Endothelial cell of umbilical vein (primary cell): ENCODE measurements at regions not wholly inside any gene's neighbourhood (a gene's known extent, or its start where the extent isn't known, plus 50 kb on each side); places are given as distances from the start of the nearest gene placed in this dataset.
"Not testable (repeated sequence)": the region's sequence is repeated elsewhere in the genome, so short reads cannot be mapped to it uniquely, and the experiment has no call there.

Experiments
- BruUV-seq: library from RNA; stranded (reverse); fragments of 400-500 nt; replicated peaks from 2 replicates; lab custom pipeline; 2021; lab: Mats Ljungman, UMichigan
- CTCF ChIA-PET: fragments of 300-600, 350-600 bp; sonication (Branson Sonifier 250); formaldehyde crosslinking; loops from one replicate; lab custom pipeline; 2021; ENCODE audit warnings: antibody characterized with exemption, inconsistent platforms; lab: Charles Lee
- POLR2A ChIA-PET: fragments of 300-600, 350-600 bp; sonication (Branson Sonifier 250); formaldehyde crosslinking; loops from one replicate; lab custom pipeline; 2021; ENCODE audit warnings: antibody characterized with exemption, inconsistent platforms; lab: Charles Lee
- DNase-seq: peaks from one replicate; pipeline ENCODE4 v3.0.0-alpha.2; 2011; ENCODE audit warnings: low read depth, low spot score
- FAIRE-seq: peaks from 2 replicates; lab custom pipeline; 2011; peaks lifted over from hg19 to GRCh38; lab: Jason Lieb, UNC
- H2AFZ ChIP-seq: 2 replicates; pipeline ENCODE4 v1.6.0; 2012; ENCODE audit warnings: low read depth, low read length, control low read depth, inconsistent platforms
- H3K27ac ChIP-seq: 2 replicates; pipeline ENCODE4 v1.5.1; 2011; ENCODE audit warnings: low read depth, mild to moderate bottlenecking, control low read depth, low read length, moderate library complexity; ENCODE audit not compliant: insufficient read depth
- H3K27me3 ChIP-seq, 2 experiments: 2 replicates each; pipeline versions ENCODE4 v1.6.0 to v1.6.1; 2011; ENCODE audit warnings: low read length in 2 of 2, mixed read lengths in 1 of 2; ENCODE audit not compliant: control insufficient read depth in 2 of 2, insufficient read depth in 2 of 2
- H3K36me3 ChIP-seq, 2 experiments: 2 replicates in 1 of 2; 3 replicates in 1 of 2; pipeline ENCODE4 v1.5.1; 2011; ENCODE audit warnings: low read length in 2 of 2, mild to moderate bottlenecking in 1 of 2, moderate library complexity in 1 of 2; ENCODE audit not compliant: control insufficient read depth in 2 of 2, insufficient read depth in 2 of 2; ENCODE audit errors: extremely low read depth in 1 of 2
- H3K4me1 ChIP-seq: 3 replicates; pipeline ENCODE4 v1.5.1; 2011; ENCODE audit warnings: mild to moderate bottlenecking, low read length; ENCODE audit not compliant: control insufficient read depth, insufficient read depth; ENCODE audit errors: extremely low read depth
- H3K4me2 ChIP-seq: 2 replicates; pipeline ENCODE4 v1.6.1; 2011; ENCODE audit warnings: low read length, control low read depth, mixed read lengths; ENCODE audit not compliant: insufficient read depth
- H3K4me3 ChIP-seq, 3 experiments: fragments of 200-600 bp in 1 of 3; sonication (generic), shearing (Covaris generic) in 1 of 3; replicated peaks in 1 of 3; 2 replicates each; pipeline ENCODE4 v1.5.1; 2011 to 2016; ENCODE audit warnings: control low read depth in 3 of 3, low read length in 3 of 3, mild to moderate bottlenecking in 2 of 3, inconsistent platforms in 1 of 3, low read depth in 1 of 3, moderate library complexity in 1 of 3; ENCODE audit not compliant: insufficient read depth in 1 of 3
- H3K79me2 ChIP-seq: 2 replicates; pipeline ENCODE4 v1.6.0; 2012; ENCODE audit warnings: low read length, inconsistent platforms; ENCODE audit not compliant: control insufficient read depth, insufficient read depth
- H3K9ac ChIP-seq: replicated peaks from 2 replicates; pipeline ENCODE3; 2011; ENCODE audit warnings: low read length, control low read depth; ENCODE audit not compliant: insufficient read depth; ENCODE audit errors: extremely low read depth
- H3K9me1 ChIP-seq: replicated peaks from 3 replicates; pipeline ENCODE4 v1.6.0; 2011; ENCODE audit warnings: mild to moderate bottlenecking, low read length; ENCODE audit not compliant: control insufficient read depth, insufficient read depth; ENCODE audit errors: extremely low read depth
- H3K9me3 ChIP-seq: replicated peaks from 2 replicates; pipeline ENCODE4 v1.5.1; 2012; ENCODE audit warnings: low read length, inconsistent platforms; ENCODE audit not compliant: control insufficient read depth, insufficient read depth
- H4K20me1 ChIP-seq: replicated peaks from 2 replicates; pipeline ENCODE3; 2011; ENCODE audit warnings: mild to moderate bottlenecking, low read length; ENCODE audit not compliant: control insufficient read depth, insufficient read depth; ENCODE audit errors: extremely low read depth
- CTCF ChIP-seq, 2 donors: IDR thresholded peaks; 1 replicate in 1 of 2; 2 replicates in 1 of 2; pipeline ENCODE4 v1.5.1; 2011; ENCODE audit warnings: low read length in 2 of 2, mild to moderate bottlenecking in 2 of 2, moderate library complexity in 2 of 2, control low read depth in 1 of 2, inconsistent platforms in 1 of 2, low read depth in 1 of 2; ENCODE audit not compliant: insufficient read depth in 1 of 2; ENCODE audit errors: extremely low read depth in 1 of 2
- EZH2 ChIP-seq: IDR thresholded peaks from 2 replicates; pipeline ENCODE4 v1.6.1; 2012; ENCODE audit warnings: borderline replicate concordance, low read depth, mild to moderate bottlenecking, moderate library complexity, low read length, inconsistent platforms; ENCODE audit not compliant: severe bottlenecking
- FOS ChIP-seq: IDR thresholded peaks from 2 replicates; pipeline ENCODE4 v1.6.1; 2011; ENCODE audit warnings: mild to moderate bottlenecking, low read length, moderate library complexity, borderline replicate concordance; ENCODE audit not compliant: insufficient read depth
- GATA2 ChIP-seq: IDR thresholded peaks from 2 replicates; pipeline ENCODE4 v1.7.0; 2011; ENCODE audit warnings: low read depth, mild to moderate bottlenecking, moderate library complexity, mixed read lengths, low read length; ENCODE audit not compliant: insufficient read length, insufficient read depth
- JUN ChIP-seq: IDR thresholded peaks from 2 replicates; pipeline ENCODE4 v1.6.1; 2011; ENCODE audit warnings: borderline replicate concordance, low read depth; ENCODE audit not compliant: insufficient read length, insufficient read depth
- MYC ChIP-seq: IDR thresholded peaks from one replicate; pipeline ENCODE4 v1.6.1; 2011; ENCODE audit warnings: mild to moderate bottlenecking, low read depth, low read length
- POLR2A ChIP-seq: IDR thresholded peaks from 2 replicates; pipeline ENCODE4 v1.6.1; 2012; ENCODE audit warnings: low read depth, mild to moderate bottlenecking, control low read depth, low read length
- POLR2AphosphoS5 ChIP-seq: IDR thresholded peaks from 2 replicates; pipeline ENCODE4 v1.6.1; 2012; ENCODE audit warnings: low read depth, mild to moderate bottlenecking, control low read depth, low read length, moderate library complexity; ENCODE audit not compliant: insufficient read depth
- dilution Hi-C: fragments of 300-500 bp; cut with MboI; formaldehyde crosslinking; loops from one replicate; pipeline ENCODE4 v1.15.0; 2019; ENCODE audit warnings: low sequenced_read_pairs; ENCODE audit not compliant: extremely low pct_ligation_motif_present
- intact Hi-C: fragments of 100-400 bp; cut with micrococcal nuclease; formaldehyde crosslinking; loops from one replicate; pipeline ENCODE4 v1.10.0; 2022
- TF ChIP-seq, protein P1 (sequence below): IDR thresholded peaks from 2 replicates; pipeline ENCODE4 v1.6.1; 2011; ENCODE audit not compliant: insufficient read depth, insufficient read length

- DNase-seq, H3K9ac ChIP-seq, H3K4me3 ChIP-seq, H3K4me1 ChIP-seq, FAIRE-seq, dilution Hi-C loops, H4K20me1 ChIP-seq, H3K36me3 ChIP-seq, H3K27me3 ChIP-seq, BruUV-seq, H3K27ac ChIP-seq, CTCF ChIA-PET, H2AFZ ChIP-seq, H3K9me3 ChIP-seq, intact Hi-C loops, H3K9me1 ChIP-seq, POLR2A ChIA-PET, H3K4me2 ChIP-seq, H3K79me2 ChIP-seq: not testable (repeated sequence)
These were observed 150.6 kb upstream of the UGT8 start for GRCh38 chr4:114447963-114448516.

- intact Hi-C loops (no loop called here), dilution Hi-C loops (no loop called here)
- TF ChIP-seq, protein P1, sequence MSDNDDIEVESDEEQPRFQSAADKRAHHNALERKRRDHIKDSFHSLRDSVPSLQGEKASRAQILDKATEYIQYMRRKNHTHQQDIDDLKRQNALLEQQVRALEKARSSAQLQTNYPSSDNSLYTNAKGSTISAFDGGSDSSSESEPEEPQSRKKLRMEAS, result no peak
- no peak for TF ChIP-seq POLR2A
- TF ChIP-seq GATA2, result no peak
- TF ChIP-seq CTCF (IDR thresholded peaks at IDR 0.05; ENCODE audit: extremely low read depth in 1 of 2, insufficient read depth in 1 of 2, low read depth in 1 of 2, low read length in 2 of 2), result no peak
- TF ChIP-seq FOS, result no peak
- no peak for TF ChIP-seq JUN
- no peak for TF ChIP-seq POLR2AphosphoS5
- no peak for TF ChIP-seq MYC
- no peak for TF ChIP-seq EZH2
- Histone ChIP-seq H3K4me2 (no peak overlapping the region), H3K27me3 (no peaks in the 10 kb centered on the region), H2AFZ (no peak overlapping the region), H3K36me3 (no peaks in the 10 kb centered on the region), H3K4me3 (no peak overlapping the region), H3K9ac (no peak overlapping the region), H3K79me2 (no peaks in the 10 kb centered on the region), H3K4me1 (no peaks in the 10 kb centered on the region), H3K27ac (no peak overlapping the region), H3K9me3 (no peaks in the 10 kb centered on the region), H4K20me1 (no peaks in the 10 kb centered on the region), H3K9me1 (no peaks in the 10 kb centered on the region)
- no peak for DNase-seq
- POLR2A ChIA-PET, result no interaction called here
- BruUV-seq, result no TSS peak
- CTCF ChIA-PET, result no interaction called here
- FAIRE-seq, result no peak
These were observed 139.9 kb upstream of the UGT8 start for GRCh38 chr4:114458728-114459127.
